GM15510 (cell line): ENCODE measurements at regions not wholly inside any gene's neighbourhood (a gene's known extent, or its start where the extent isn't known, plus 50 kb on each side); places are given as distances from the start of the nearest gene placed in this dataset.

Experiments
- POLR2A ChIP-seq: IDR thresholded peaks from 3 replicates; pipeline ENCODE4 v1.6.1; 2011; ENCODE audit warnings: borderline replicate concordance; ENCODE audit not compliant: insufficient read length; ENCODE audit errors: extremely low read depth

DNA sequence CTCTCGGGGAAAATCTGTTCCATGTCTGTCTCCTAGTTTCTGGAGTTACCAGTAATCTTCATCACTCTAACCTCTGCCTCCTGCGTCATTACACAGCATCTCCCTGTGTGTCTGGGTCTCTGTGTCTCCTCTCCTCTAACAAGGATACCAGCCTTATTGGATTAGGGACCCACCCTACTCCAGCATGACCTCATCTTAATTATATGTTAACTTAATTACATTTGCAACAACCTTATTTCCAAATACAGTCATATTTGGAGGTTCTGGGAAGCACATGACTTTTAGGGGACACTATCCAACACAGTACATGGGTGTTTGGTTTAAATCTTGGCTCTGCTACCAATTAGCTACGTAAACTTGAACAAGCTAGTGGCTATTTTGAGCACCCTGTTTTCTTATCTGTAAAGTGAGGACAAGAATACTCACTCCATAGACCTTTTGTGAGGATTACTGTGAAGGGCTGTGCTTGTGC lies 83.9 kb upstream of the SGIP1 start:
- no peak for TF ChIP-seq POLR2A

DNA sequence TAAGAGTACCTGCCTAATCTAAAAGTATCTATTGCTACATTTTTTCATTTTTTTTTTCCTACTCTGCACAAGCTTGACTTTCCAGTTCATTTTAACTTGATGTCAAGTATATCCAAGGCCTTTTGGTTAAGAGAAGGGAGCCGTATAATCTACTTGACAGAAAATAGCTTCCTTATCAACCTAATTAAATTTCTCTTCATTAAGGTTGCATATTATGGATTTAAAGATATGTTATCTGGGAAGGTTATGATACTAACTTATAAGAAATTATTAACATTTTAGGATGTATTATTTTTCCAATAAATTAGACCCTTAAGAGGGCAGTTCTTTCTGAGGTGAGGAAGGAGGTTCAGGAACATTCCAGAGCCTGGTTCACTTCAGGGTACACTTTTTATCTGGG lies 83.1 kb upstream of the SGIP1 start:
- no peak for TF ChIP-seq POLR2A

- no peak for TF ChIP-seq POLR2A
Measured at GRCh38 chr1:66452162-66452561, 81.8 kb upstream of the SGIP1 start.

DNA sequence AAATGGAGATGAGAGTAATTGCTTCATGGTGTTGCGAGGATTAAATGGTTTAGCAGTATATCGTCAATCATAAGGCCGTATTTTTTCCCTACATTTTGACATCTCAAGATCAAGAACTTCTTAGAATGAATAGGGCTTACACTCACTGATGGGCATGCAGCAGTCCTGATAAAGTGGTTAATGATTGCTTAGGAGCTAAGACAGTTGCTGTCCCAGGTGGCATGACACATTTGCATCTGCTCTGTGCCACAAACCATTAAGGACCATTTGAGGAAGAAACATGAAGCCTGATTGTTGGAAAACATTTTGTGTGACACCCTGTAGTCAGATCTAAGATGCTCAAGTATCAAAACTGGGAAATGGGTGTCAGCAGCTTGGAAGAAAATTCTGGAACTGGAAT lies 81.0 kb upstream of the SGIP1 start:
- no peak for TF ChIP-seq POLR2A

- TF ChIP-seq POLR2A = no peak
Measured at GRCh38 chr1:66455446-66455845, 78.5 kb upstream of the SGIP1 start.

GRCh38 chr1:66460776-66461175 lies 73.2 kb upstream of the SGIP1 start:
- no peak for TF ChIP-seq POLR2A

DNA sequence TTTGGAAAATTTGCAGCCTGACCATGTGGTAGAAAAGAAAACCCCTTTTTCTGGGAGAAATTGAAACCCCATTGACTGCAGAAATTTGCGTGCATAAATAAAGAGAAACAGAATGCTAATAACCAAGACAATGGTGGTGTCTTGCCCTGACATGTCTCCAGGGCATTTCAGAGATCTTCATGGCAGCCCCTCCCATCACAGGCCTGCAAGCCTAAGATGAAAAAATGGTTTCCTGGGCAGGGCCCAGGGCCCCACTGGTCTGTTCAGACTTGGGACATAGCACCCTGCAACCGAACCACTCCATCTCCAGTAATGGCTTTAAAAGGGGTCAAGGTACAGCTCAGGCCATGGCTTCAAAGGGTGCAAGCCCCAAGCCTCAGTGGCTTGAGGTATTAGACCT lies 71.6 kb upstream of the SGIP1 start:
- TF ChIP-seq POLR2A = no peak

GRCh38 chr1:66464351-66464750 lies 69.6 kb upstream of the SGIP1 start:
- TF ChIP-seq POLR2A = no peak

- no peak for TF ChIP-seq POLR2A
Measured at GRCh38 chr1:66464802-66465201, 69.2 kb upstream of the SGIP1 start.

DNA sequence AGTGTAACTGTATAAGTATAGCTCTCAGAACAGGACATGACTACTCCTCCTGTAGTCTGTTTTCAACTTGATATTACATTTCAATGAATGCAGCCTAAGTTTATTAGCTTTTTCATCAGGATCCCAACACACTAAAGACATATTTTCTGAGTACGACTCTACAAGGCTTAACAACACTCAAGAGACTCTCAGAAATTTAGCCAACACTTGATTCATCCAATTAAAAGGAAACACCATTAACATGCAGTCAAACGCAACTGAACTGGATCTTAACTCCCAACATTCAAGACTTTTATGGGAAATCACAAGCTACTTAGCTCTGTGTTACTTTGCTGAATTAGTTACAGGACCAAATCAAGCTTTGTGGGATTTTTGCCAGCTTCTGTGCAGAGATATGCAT lies 65.2 kb upstream of the SGIP1 start:
- TF ChIP-seq POLR2A = no peak

DNA sequence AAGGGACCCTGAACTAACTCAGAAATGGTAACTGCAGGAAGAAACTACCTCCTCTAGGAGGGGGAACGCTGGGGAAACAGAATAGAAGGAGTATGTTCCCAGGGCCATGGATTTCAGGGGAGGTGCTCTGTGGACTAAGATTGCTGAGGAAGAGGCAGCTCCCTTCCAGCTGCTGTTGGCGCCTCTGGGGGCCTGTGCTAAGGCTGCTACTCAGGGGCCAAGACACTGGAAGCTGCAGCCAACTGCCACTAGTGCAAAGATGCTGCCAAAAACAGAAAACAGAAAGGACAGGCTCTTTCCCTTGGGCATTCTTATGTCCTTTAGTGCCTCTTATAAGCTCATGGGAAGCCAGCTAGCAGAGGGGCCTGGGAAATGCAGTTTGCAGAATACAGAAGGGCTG lies 58.0 kb upstream of the SGIP1 start:
- no peak for TF ChIP-seq POLR2A

DNA sequence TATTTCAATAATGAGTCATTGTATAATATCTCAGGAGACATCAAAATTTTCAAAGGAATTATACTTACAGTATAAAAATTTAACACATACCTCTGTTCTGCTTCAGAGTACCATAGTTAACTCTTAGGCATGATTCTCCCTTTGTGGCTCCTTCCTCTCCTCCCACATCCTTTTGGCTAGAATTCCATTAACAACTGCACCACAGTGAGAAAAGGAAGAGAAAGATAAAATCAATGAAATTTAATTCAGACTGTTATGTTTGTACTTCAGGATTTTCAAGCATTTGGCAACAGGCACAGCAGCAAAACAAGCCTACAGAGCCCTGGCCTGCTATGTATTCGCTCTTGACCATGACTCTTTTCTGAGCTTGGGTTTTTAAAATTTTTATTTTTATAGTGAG lies 57.2 kb upstream of the SGIP1 start:
- no peak for TF ChIP-seq POLR2A

DNA sequence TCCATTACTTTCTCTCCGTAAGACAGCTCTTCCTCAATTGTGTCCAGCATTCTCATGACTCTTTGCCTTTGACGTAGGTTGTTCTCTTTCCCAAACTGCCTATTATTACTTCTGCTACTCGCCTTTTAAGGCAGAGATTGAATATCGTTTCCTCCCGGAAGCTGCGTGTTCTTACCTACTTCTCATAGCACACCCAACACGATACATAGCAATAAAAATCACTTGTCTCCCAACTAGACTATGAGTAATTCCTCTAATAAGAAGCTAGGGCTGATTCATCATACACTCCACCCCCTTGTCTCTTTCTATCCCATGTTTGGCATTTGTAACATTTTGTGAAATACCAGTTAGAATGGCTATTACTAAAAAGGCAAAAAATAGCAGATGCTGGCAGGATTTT lies 55.8 kb upstream of the SGIP1 start:
- no peak for TF ChIP-seq POLR2A

DNA sequence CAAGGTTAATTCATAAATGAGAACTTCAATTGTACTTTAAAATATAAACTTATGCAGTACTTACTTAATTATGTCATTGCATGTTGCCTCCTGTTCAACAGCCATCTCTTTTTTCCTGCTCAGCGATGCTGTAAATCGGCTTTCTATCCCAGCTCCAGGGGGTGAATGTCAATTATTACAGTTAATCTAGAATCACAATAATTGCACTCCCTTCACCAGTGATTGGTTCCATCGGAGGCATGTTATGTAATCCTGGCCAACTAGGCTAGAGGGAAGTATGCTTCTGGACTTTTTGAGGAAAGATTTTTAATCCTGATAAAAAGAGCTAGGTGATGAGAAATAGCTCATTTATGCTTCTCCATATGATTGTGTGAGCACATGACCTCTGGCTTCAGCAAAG lies 53.8 kb upstream of the SGIP1 start:
- no peak for TF ChIP-seq POLR2A
